NT2/D1 (cell line): ENCODE measurements at regions not wholly inside any gene's neighbourhood (a gene's known extent, or its start where the extent isn't known, plus 50 kb on each side); places are given as distances from the start of the nearest gene placed in this dataset.
"Not testable (repeated sequence)": the region's sequence is repeated elsewhere in the genome, so short reads cannot be mapped to it uniquely, and the experiment has no call there.

Experiments
- DNase-seq: peaks from one replicate; pipeline ENCODE4 v3.0.0-alpha.2; 2011; ENCODE audit warnings: low read depth, low spot score
- H3K27me3 ChIP-seq: 2 replicates; pipeline ENCODE4 v1.6.0; 2011; ENCODE audit warnings: mild to moderate bottlenecking; ENCODE audit not compliant: insufficient read length, insufficient read depth
- H3K36me3 ChIP-seq: 2 replicates; pipeline ENCODE4 v1.6.1; 2011; ENCODE audit warnings: mild to moderate bottlenecking, low read length, mixed read lengths; ENCODE audit not compliant: insufficient read depth, insufficient read length
- H3K4me1 ChIP-seq: 2 replicates; pipeline ENCODE4 v1.5.1; 2011; ENCODE audit not compliant: insufficient read depth, insufficient read length
- H3K4me3 ChIP-seq: 2 replicates; pipeline ENCODE4 v1.5.1; 2011; ENCODE audit warnings: low read depth; ENCODE audit not compliant: insufficient read length
- H3K9ac ChIP-seq: 2 replicates; pipeline ENCODE4 v1.6.0; 2011; ENCODE audit warnings: low read depth; ENCODE audit not compliant: insufficient read length
- H3K9me3 ChIP-seq: 2 replicates; pipeline ENCODE4 v1.5.1; 2011; ENCODE audit warnings: mild to moderate bottlenecking, low read length; ENCODE audit not compliant: insufficient read depth
- SUZ12 ChIP-seq: IDR thresholded peaks from 2 replicates; pipeline ENCODE4 v1.6.1; 2011; ENCODE audit not compliant: insufficient read length, insufficient read depth; ENCODE audit errors: extremely low read depth
- YY1 ChIP-seq: IDR thresholded peaks from 2 replicates; pipeline ENCODE4 v1.6.1; 2011; ENCODE audit not compliant: insufficient read length, insufficient read depth
- ZNF274 ChIP-seq: IDR thresholded peaks from 2 replicates; pipeline ENCODE4 v1.6.1; 2011; ENCODE audit warnings: mild to moderate bottlenecking, low read depth, low read length

DNA sequence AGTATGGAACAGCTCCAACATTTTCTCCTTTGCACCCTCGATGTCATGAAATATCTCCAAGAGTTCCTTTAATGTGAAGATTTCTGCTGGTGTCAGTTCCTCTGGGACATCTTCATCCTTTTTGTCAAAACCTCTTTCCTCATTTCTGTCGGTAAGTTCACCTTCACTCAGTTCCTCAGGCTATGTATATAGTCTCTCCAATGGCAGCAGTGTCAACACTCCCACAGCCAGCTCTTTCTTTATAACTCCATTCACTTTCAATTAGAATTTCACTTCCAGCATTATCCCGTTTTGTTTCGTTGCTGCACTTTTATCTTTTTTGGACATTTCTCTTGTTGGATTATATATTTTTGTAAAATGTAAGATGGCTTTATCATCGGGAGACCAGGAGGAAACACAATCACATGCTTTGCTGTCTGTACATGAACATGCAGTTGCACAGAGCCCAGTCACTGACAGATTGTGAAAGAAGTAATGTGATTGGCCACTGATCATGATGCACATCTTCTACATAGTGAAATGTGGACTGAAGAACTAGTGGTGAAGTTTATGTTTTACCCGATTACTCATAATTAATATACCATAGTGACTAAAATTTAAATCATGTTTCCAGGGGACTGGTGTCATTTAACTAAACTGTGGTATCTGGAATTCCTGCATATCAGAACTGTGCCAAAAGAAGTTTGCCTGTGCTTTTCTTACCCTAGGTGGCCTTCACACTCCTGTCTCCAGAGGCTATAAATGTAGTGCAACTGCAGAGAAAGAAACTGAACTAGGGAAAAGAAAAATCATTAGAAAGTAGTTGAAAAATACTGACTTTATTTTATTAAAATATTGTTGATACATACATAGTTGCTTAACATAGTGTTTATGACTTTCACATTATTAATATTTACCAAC lies 289.6 kb downstream of the PPP1R3A start:
- TF ChIP-seq ZNF274 (no peak), YY1 (no peak), SUZ12 (no peak)
- H3K4me1 ChIP-seq, result no peaks in the 10 kb centered on the region
- DNase-seq, result no peak

GRCh38 chr7:113625494-113626102 lies 293.2 kb downstream of the PPP1R3A start:
- no peaks in the 10 kb centered on the region for H3K36me3 ChIP-seq
- no peaks in the 10 kb centered on the region for H3K27me3 ChIP-seq
- H3K9ac ChIP-seq, result no peak overlapping the region
- DNase-seq, result no peak
- TF ChIP-seq ZNF274 (no peak), SUZ12 (no peak), YY1 (no peak)
- no peak overlapping the region for H3K4me3 ChIP-seq
- H3K9me3 ChIP-seq, result peaks cover 20% of the 10 kb centered on the region
- H3K4me1 ChIP-seq, result no peaks in the 10 kb centered on the region

More for the DNA sequence above, 289.6 kb downstream of the PPP1R3A start:
- Histone ChIP-seq H3K4me3 (no peak overlapping the region), H3K9me3 (no peaks in the 10 kb centered on the region), H3K9ac (no peak overlapping the region), H3K27me3 (no peaks in the 10 kb centered on the region), H3K36me3 (no peaks in the 10 kb centered on the region)

GRCh38 chr7:113622796-113623195 lies 296.0 kb downstream of the PPP1R3A start:
- no peaks in the 10 kb centered on the region for H3K36me3 ChIP-seq
- H3K4me1 ChIP-seq, result no peaks in the 10 kb centered on the region
- H3K9ac ChIP-seq, result no peak overlapping the region
- H3K9me3 ChIP-seq, result peaks cover 31% of the 10 kb centered on the region
- H3K4me3 ChIP-seq, result no peak overlapping the region
- no peak for DNase-seq
- no peaks in the 10 kb centered on the region for H3K27me3 ChIP-seq
- no peak for TF ChIP-seq SUZ12
- TF ChIP-seq ZNF274, result no peak
- TF ChIP-seq YY1, result no peak

- TF ChIP-seq ZNF274, result no peak
- no peak overlapping the region for H3K9ac ChIP-seq
- H3K9me3 ChIP-seq, result no peaks in the 10 kb centered on the region
- H3K4me3 ChIP-seq, result no peak overlapping the region
- H3K36me3 ChIP-seq, result no peaks in the 10 kb centered on the region
- no peaks in the 10 kb centered on the region for H3K27me3 ChIP-seq
- no peak for DNase-seq
- H3K4me1 ChIP-seq, result no peaks in the 10 kb centered on the region
Measured at GRCh38 chr7:113610572-113610971, 308.2 kb downstream of the PPP1R3A start.

DNA sequence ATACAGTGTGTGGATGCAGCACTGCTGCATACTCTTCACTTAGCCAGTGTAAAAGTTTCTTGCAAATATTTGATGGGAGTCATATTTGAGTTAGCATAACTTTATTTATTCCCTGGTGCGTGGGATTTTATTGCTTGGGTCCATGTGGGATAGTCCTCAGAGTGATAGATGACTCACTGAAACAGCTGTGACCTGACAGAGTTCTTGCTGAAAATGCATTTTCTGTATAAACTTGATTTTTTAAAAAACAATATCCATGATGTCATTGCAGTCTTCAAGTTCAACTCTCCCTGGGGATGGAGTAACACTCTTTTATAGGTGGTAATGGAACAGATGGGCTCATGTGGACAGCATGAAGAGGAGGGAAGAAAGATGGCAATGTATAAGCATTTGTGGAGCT lies 310.0 kb downstream of the PPP1R3A start:
- Histone ChIP-seq H3K4me1 (no peaks in the 10 kb centered on the region), H3K9ac (no peak overlapping the region), H3K9me3 (no peaks in the 10 kb centered on the region), H3K36me3 (no peaks in the 10 kb centered on the region), H3K27me3 (no peaks in the 10 kb centered on the region), H3K4me3 (no peak overlapping the region)
- no peak for TF ChIP-seq SUZ12
- no peak for TF ChIP-seq YY1
- TF ChIP-seq ZNF274, result no peak
- no peak for DNase-seq

DNA sequence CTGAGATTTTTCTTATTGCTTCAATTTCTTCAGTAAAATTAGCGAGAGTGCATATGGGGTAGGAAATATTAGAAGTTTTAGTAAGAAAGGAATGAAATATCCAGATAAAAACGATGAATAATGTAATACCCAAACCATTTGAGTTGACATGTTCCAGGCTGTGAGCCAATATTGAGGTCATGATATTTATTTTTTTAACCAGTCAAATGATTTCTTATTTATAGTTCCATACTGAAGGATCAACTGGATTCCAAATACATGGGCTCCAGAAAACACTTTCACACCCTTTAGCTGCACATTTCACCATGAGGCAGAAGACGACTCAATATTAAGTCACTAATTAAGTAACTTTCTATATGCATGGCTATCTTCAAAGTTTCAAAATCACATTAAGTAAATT lies 312.5 kb downstream of the PPP1R3A start:
- no peaks in the 10 kb centered on the region for H3K36me3 ChIP-seq
- H3K9me3 ChIP-seq, result no peaks in the 10 kb centered on the region
- H3K4me3 ChIP-seq, result no peak overlapping the region
- TF ChIP-seq YY1, result no peak
- no peak for TF ChIP-seq SUZ12
- no peak for TF ChIP-seq ZNF274
- no peak for DNase-seq
- no peaks in the 10 kb centered on the region for H3K4me1 ChIP-seq
- no peaks in the 10 kb centered on the region for H3K27me3 ChIP-seq
- no peak overlapping the region for H3K9ac ChIP-seq

GRCh38 chr7:113600428-113600827 lies 318.4 kb downstream of the PPP1R3A start:
- H3K9me3 ChIP-seq, H3K4me1 ChIP-seq, H3K9ac ChIP-seq, DNase-seq, H3K27me3 ChIP-seq, H3K36me3 ChIP-seq, H3K4me3 ChIP-seq: not testable (repeated sequence)

DNA sequence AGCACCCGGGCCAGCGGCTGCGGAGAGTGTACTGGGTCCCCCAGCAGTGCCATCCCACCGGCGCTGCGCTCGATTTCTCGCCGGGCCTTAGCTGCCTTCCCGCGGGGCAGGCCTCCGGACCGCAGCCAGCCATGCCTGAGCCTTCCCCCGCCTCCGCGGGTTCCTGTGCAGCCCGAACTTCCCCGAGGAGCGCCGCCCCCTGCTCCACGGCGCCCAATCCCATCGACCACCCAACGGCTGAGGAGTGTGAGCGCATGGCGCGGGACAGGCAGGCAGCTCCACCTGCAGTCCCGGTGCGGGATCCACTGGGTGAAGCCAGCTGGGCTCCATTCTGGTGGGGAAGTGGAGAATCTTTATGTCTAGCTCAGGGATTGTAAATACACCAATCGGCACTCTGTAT lies 325.4 kb downstream of the PPP1R3A start:
- DNase-seq, H3K9ac ChIP-seq, H3K27me3 ChIP-seq, H3K4me1 ChIP-seq, H3K4me3 ChIP-seq, H3K36me3 ChIP-seq, H3K9me3 ChIP-seq: not testable (repeated sequence)

DNA sequence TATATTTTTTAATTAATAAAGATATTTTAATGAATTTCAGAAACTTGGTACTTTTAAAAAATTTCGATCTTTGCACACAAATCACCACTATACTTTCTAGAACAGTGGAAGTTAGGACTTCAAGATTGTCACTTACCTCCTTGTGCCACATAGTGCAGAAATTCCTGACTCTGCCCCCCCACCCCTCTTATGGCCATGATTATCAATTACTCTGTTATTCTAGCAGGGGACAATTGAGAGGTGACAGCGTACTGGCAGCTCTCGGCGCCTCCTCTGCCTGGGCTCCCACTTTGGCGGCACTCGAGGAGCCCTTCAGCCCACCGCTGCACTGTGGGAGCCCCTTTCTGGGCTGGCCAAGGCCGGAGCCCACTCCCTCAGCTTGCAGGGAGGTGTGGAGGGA lies 325.9 kb downstream of the PPP1R3A start:
- not testable (repeated sequence) for H3K36me3 ChIP-seq, H3K27me3 ChIP-seq, DNase-seq, H3K9me3 ChIP-seq, H3K4me1 ChIP-seq, H3K4me3 ChIP-seq, H3K9ac ChIP-seq
